ENCODE measurements at regions not wholly inside any gene's neighbourhood (a gene's known extent, or its start where the extent isn't known, plus 50 kb on each side); places are given as distances from the start of the nearest gene placed in this dataset.

DNA sequence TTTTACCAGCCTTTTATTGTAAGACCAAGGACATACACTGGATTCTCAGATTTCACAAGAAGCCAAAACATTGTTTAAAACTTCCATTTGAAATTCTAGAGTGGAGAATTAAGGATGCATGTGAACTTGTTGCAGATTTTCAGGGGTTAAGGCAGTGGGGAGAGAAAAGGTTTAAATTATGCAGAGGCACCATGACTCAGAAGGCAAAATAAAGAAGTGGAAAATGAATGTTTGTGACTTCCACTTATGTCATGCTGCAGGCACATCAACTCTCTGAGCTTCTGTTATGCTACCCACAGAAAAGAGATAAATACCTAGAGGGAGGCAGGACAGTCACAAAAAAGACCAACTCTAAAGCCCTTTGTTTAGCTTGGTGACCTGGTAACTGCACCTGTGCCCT is 84.4 kb upstream of the BET1 start:
- DNase-seq (ENCODE audit: low spot score in 2 of 2) = no peak

DNA sequence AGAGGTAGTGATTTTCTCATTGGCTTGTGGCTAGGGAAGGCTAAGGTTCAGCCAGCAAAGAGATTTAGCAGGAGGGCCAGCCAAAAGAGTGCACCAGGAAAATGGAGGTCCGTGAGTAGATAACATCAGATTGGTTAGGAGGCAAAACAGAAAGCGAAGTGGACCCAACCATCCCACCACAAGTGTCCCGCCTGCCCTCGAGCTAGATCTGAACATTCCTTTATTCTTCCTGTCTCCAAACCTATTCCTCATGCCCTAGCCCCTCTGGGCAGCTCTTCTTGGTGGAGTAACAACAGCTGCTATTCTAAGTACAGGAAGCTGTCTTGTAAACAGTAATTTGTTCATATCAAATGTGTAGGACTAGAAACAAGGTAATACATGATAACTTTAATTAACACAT is 85.7 kb upstream of the BET1 start:
- H3K27me3 ChIP-seq = no peaks in the 10 kb centered on the region

More for the DNA sequence above, 84.4 kb upstream of the BET1 start:
- peaks cover 0 to 14% (median 0%) of the 10 kb centered on the region in 4 donors for H3K4me1 ChIP-seq
- H3K36me3 ChIP-seq = no peaks in the 10 kb centered on the region
- no peak overlapping the region for H3K27ac ChIP-seq
- TF ChIP-seq EP300 (IDR thresholded peaks at IDR 0.05) (no peak), POLR2A (IDR thresholded peaks at IDR 0.05) (no peak)
- TF ChIP-seq, protein P1, sequence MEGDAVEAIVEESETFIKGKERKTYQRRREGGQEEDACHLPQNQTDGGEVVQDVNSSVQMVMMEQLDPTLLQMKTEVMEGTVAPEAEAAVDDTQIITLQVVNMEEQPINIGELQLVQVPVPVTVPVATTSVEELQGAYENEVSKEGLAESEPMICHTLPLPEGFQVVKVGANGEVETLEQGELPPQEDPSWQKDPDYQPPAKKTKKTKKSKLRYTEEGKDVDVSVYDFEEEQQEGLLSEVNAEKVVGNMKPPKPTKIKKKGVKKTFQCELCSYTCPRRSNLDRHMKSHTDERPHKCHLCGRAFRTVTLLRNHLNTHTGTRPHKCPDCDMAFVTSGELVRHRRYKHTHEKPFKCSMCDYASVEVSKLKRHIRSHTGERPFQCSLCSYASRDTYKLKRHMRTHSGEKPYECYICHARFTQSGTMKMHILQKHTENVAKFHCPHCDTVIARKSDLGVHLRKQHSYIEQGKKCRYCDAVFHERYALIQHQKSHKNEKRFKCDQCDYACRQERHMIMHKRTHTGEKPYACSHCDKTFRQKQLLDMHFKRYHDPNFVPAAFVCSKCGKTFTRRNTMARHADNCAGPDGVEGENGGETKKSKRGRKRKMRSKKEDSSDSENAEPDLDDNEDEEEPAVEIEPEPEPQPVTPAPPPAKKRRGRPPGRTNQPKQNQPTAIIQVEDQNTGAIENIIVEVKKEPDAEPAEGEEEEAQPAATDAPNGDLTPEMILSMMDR (IDR thresholded peaks at IDR 0.05) = no peak
- no peak overlapping the region for H3K4me3 ChIP-seq
- H3K27me3 ChIP-seq = no peaks in the 10 kb centered on the region
- no peaks in the 10 kb centered on the region for H3K9me3 ChIP-seq

DNA sequence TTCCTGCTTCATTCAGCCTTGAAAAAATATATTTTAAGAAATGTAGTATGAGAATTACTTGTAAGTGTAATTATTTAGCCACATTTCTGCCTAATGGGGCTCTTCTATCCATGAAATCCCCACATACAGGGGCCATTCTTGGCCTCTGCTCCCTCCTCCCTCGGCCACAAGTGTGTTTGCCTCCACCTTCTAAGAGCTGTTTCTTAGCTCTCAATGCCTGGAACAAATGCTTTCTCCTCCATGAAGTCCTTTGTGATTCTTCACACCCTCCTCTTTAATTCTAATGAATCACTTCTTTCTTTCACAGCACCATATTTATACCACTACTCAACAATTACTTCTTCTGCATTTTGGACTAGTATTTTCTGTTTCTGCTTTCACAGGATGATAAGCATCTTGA is 88.8 kb upstream of the BET1 start:
- Histone ChIP-seq H3K27me3 (no peaks in the 10 kb centered on the region), H3K4me1 (peaks cover 0 to 7% (median 0%) of the 10 kb centered on the region in 4 donors), H3K27ac (no peak overlapping the region), H3K36me3 (no peaks in the 10 kb centered on the region), H3K4me3 (no peak overlapping the region), H3K9me3 (no peaks in the 10 kb centered on the region)
- 41 to 56% methylated on average over 1 of the region's 1 CpG for WGBS, 2 donors
- no peak for TF ChIP-seq EP300 (IDR thresholded peaks at IDR 0.05)
- TF ChIP-seq, protein P1 (IDR thresholded peaks at IDR 0.05) = no peak
- no peak for TF ChIP-seq POLR2A (IDR thresholded peaks at IDR 0.05)
- DNase-seq (ENCODE audit: low spot score in 2 of 2) = no peak

More for the DNA sequence above, 85.7 kb upstream of the BET1 start:
- TF ChIP-seq, protein P1 (IDR thresholded peaks at IDR 0.05) = no peak
- TF ChIP-seq EP300 (IDR thresholded peaks at IDR 0.05) = no peak
- no peak for TF ChIP-seq POLR2A (IDR thresholded peaks at IDR 0.05)
- Histone ChIP-seq H3K4me3 (no peak overlapping the region), H3K9me3 (no peaks in the 10 kb centered on the region), H3K36me3 (no peaks in the 10 kb centered on the region), H3K4me1 (peaks cover 0 to 14% (median 0%) of the 10 kb centered on the region in 4 donors), H3K27ac (no peak overlapping the region)
- 87 to 90% methylated on average over 4 of the region's 4 CpGs for WGBS, 2 donors
- no peak for DNase-seq (ENCODE audit: low spot score in 2 of 2)

DNA sequence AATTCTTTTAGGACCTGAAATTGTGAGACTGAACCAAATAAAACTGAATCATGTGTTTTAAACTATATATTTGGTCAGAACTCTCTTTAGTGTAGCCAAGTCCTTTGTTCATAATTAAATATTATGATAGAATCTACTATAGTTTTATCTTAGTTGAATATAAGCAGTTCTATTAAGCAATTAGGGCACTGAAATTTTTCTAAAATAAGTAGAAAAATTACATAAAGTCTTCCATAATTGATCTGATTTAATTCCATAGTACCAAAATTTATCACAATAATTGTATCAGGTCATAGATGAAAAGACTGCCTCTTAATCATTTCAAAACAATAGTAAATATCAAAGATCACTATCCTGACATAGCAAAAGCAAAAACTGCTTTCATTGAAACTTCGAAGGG is 90.1 kb upstream of the BET1 start:
- DNase-seq (ENCODE audit: low spot score in 2 of 2) = no peak
- Histone ChIP-seq H3K27ac (no peak overlapping the region), H3K9me3 (no peaks in the 10 kb centered on the region), H3K27me3 (no peaks in the 10 kb centered on the region), H3K36me3 (no peaks in the 10 kb centered on the region), H3K4me3 (no peak overlapping the region), H3K4me1 (no peaks in the 10 kb centered on the region)
- TF ChIP-seq EP300 (IDR thresholded peaks at IDR 0.05) (no peak), POLR2A (IDR thresholded peaks at IDR 0.05) (no peak)
- TF ChIP-seq, protein P1 (IDR thresholded peaks at IDR 0.05) = no peak
- 59 to 71% methylated on average over 1 of the region's 1 CpG for whole genome bisulfite sequencing, 2 donors

DNA sequence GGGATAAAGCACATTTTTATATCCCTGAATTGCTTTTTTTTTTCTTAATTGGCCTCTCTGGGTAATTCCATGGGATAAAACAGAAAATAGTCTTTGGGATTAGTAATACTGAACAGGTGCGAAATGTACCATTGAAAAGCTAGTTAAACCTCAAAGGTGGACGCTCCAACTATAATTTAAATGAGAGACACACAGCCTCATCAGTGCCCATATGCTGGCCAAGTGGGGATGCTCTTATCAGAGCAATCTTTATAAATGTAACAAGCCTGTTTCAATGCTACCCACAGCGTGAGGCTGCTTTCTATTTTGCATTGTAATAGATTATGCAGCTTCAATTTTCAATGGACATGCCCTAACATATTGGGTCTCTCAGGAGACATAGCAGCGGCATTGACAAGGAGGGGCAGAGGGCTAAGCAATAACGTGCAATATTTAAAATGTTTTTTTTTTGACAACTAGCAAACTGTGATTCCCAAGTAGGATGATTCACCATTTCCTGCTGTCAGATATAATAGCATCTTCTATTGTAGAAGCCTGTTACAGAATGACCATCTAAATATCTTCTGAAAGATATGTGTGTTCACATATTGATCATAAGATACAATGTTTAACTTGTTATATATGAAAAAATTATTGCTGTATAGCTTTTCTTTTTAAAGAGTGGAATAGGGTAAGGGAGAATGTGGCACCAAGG is 91.3 kb upstream of the BET1 start:
- no peak overlapping the region for H3K27ac ChIP-seq
- no peaks in the 10 kb centered on the region for H3K4me1 ChIP-seq
- no peaks in the 10 kb centered on the region for H3K36me3 ChIP-seq
- no peaks in the 10 kb centered on the region for H3K27me3 ChIP-seq
- WGBS, 2 donors = 67 to 71% methylated on average over 5 of the region's 5 CpGs
- no peaks in the 10 kb centered on the region for H3K9me3 ChIP-seq
- TF ChIP-seq, protein P1 (IDR thresholded peaks at IDR 0.05) = no peak
- TF ChIP-seq EP300 (IDR thresholded peaks at IDR 0.05) (no peak), POLR2A (IDR thresholded peaks at IDR 0.05) (no peak)
- DNase-seq (ENCODE audit: low spot score in 2 of 2) = no peak
- no peak overlapping the region for H3K4me3 ChIP-seq

Data from tibial nerve (tissue), 4 donors.